Neural progenitor cell (in vitro differentiated cells): ENCODE measurements at regions not wholly inside any gene's neighbourhood (a gene's known extent, or its start where the extent isn't known, plus 50 kb on each side); places are given as distances from the start of the nearest gene placed in this dataset.

Experiments used
- EZH2phosphoT487 ChIP-seq: fragments of 200-600 bp; sonication (generic); IDR thresholded peaks from 2 replicates; pipeline ENCODE4 v1.6.1; 2017; ENCODE audit warnings: antibody characterized with exemption
- TF ChIP-seq, protein P1 (sequence below): fragments of 200-600 bp; sonication (generic); IDR thresholded peaks from 2 replicates; pipeline ENCODE4 v1.5.1; 2017; ENCODE audit warnings: antibody characterized with exemption, mild to moderate bottlenecking

DNA sequence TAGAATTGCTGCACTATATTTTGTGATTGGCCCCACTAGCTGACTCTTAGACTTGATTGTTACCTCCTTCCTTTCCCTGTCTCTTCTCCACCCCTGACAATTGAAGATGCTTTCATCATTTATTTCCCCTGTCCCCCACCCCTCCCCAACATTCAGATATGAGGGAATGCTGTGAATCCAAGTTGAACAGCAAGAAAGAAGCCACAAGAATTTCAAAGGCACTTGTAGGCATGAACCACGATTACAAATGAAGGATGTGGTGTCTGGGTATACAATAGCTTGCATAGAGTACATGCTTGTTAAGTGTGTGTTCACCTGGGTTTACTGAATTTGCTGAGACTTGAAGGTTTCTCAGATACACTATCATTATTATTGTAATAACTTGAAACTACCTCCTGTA is 78.3 kb upstream of the TRIO start:
- TF ChIP-seq EZH2phosphoT487 = no peak
- TF ChIP-seq, protein P1, sequence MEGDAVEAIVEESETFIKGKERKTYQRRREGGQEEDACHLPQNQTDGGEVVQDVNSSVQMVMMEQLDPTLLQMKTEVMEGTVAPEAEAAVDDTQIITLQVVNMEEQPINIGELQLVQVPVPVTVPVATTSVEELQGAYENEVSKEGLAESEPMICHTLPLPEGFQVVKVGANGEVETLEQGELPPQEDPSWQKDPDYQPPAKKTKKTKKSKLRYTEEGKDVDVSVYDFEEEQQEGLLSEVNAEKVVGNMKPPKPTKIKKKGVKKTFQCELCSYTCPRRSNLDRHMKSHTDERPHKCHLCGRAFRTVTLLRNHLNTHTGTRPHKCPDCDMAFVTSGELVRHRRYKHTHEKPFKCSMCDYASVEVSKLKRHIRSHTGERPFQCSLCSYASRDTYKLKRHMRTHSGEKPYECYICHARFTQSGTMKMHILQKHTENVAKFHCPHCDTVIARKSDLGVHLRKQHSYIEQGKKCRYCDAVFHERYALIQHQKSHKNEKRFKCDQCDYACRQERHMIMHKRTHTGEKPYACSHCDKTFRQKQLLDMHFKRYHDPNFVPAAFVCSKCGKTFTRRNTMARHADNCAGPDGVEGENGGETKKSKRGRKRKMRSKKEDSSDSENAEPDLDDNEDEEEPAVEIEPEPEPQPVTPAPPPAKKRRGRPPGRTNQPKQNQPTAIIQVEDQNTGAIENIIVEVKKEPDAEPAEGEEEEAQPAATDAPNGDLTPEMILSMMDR = no peak
